H1 (cell line): ENCODE measurements at regions not wholly inside any gene's neighbourhood (a gene's known extent, or its start where the extent isn't known, plus 50 kb on each side); places are given as distances from the start of the nearest gene placed in this dataset.

Source experiments
- ATF2 ChIP-seq: IDR thresholded peaks from 2 replicates; pipeline ENCODE4 v1.6.1; 2012; ENCODE audit warnings: low read length, inconsistent platforms
- CHD7 ChIP-seq: fragments of 300-600 bp; sonication (generic); IDR thresholded peaks from 2 replicates; pipeline ENCODE4 v1.7.1; 2012; ENCODE audit warnings: low read length, moderate library complexity, mild to moderate bottlenecking, inconsistent platforms; ENCODE audit not compliant: insufficient replicate concordance
- GTF2F1 ChIP-seq: IDR thresholded peaks from 2 replicates; pipeline ENCODE4 v1.6.1; 2012; ENCODE audit warnings: low read depth, low read length, improper control_type of control experiment, borderline replicate concordance
- HDAC2 ChIP-seq, 2 experiments: fragments of 300-600 bp in 1 of 2; sonication (generic) in 1 of 2; IDR thresholded peaks; 2 replicates each; pipeline ENCODE4 v1.6.1; 2011 to 2012; ENCODE audit warnings: low read depth in 2 of 2, low read length in 2 of 2, mild to moderate bottlenecking in 2 of 2, moderate library complexity in 2 of 2, borderline replicate concordance in 1 of 2, inconsistent platforms in 1 of 2
- POLR2A ChIP-seq, 2 experiments: IDR thresholded peaks; 1 replicate in 1 of 2; 2 replicates in 1 of 2; pipeline ENCODE4 v1.6.1; 2011; ENCODE audit warnings: low read depth in 2 of 2, low read length in 2 of 2, mild to moderate bottlenecking in 2 of 2; ENCODE audit errors: control extremely low read depth in 1 of 2
- TAF7 ChIP-seq: optimal IDR thresholded peaks from 2 replicates; pipeline ENCODE3; 2011; ENCODE audit warnings: low read depth, mild to moderate bottlenecking, inconsistent platforms, low read length, moderate library complexity, borderline replicate concordance
- TCF12 ChIP-seq: IDR thresholded peaks from 2 replicates; pipeline ENCODE4 v1.6.1; 2011; ENCODE audit warnings: low read depth, mild to moderate bottlenecking, low read length

GRCh38 chr18:22032392-22032961 is 136.9 kb upstream of the GATA6 start (continued):
- TF ChIP-seq CHD7 (no peak), POLR2A (IDR thresholded peaks at IDR 0.05; ENCODE audit: control extremely low read depth in 1 of 2, low read depth in 2 of 2, low read length in 2 of 2) (peak in 1 of 2 experiments; percentile 36; a peak in 1 of 3 replicates), TAF7 (peak; percentile 90), ATF2 (no peak), HDAC2 (IDR thresholded peaks at IDR 0.05; ENCODE audit: borderline replicate concordance in 1 of 2, low read depth in 2 of 2, low read length in 2 of 2) (no peak), GTF2F1 (no peak), TCF12 (no peak)
